ENCODE measurements at regions not wholly inside any gene's neighbourhood (a gene's known extent, or its start where the extent isn't known, plus 50 kb on each side); places are given as distances from the start of the nearest gene placed in this dataset.

DNA sequence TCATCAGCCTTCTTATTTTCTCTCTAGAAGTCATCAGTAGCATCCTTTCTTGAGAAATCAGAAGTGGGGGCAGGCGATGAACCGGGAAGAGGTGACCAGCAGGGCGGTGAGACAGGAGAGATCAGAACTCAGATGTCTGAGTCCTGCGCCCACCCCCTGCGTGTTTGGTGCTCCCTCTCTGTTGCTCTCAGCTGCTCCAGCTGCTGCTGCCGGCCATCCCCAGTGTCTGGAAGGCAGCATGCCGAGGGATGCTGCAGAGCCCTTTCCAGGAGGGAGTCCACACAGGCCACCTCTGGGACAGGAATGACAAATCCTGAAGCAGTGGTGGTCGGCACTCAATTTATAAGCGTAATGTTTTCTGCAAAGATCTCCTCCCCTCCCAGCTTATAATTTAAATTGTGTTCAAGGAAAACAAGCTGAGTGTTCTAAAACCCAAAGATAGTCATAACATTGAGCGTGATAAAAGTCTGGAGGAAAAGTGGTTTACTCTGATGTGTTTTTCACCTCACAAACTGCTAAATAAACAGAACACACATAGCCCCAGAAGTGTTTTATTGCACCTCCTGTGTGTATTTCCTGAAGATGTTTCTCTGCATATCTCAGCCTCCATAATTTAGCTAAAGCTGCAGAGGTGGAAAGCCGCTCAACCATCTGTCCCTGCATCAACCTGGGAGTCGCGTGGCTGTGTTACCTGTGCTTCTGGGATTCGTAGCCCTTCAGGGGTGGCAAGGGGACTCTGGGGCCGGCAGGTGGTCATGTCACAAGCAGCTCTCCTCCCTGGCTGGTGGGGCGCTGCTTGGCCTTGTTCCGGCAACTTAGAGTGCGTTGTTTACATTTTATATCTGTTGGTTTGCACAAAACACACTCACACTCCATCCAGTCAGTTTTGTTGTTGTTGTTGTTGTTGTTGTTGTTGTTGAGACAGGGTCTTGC, 191.2 kb downstream of the USP12 start:
- DNase-seq (ENCODE audit: low read depth): no peak
- TF ChIP-seq, protein P1, sequence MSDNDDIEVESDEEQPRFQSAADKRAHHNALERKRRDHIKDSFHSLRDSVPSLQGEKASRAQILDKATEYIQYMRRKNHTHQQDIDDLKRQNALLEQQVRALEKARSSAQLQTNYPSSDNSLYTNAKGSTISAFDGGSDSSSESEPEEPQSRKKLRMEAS (IDR thresholded peaks at IDR 0.05; ENCODE audit: low read depth, low read length): no peak
- TF ChIP-seq MYC (IDR thresholded peaks at IDR 0.05; ENCODE audit: low read depth, low read length) (no peak), POLR2A (IDR thresholded peaks at IDR 0.05; ENCODE audit: extremely low read depth, insufficient read length) (no peak)
- TF ChIP-seq, protein P2, sequence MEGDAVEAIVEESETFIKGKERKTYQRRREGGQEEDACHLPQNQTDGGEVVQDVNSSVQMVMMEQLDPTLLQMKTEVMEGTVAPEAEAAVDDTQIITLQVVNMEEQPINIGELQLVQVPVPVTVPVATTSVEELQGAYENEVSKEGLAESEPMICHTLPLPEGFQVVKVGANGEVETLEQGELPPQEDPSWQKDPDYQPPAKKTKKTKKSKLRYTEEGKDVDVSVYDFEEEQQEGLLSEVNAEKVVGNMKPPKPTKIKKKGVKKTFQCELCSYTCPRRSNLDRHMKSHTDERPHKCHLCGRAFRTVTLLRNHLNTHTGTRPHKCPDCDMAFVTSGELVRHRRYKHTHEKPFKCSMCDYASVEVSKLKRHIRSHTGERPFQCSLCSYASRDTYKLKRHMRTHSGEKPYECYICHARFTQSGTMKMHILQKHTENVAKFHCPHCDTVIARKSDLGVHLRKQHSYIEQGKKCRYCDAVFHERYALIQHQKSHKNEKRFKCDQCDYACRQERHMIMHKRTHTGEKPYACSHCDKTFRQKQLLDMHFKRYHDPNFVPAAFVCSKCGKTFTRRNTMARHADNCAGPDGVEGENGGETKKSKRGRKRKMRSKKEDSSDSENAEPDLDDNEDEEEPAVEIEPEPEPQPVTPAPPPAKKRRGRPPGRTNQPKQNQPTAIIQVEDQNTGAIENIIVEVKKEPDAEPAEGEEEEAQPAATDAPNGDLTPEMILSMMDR (IDR thresholded peaks at IDR 0.05; ENCODE audit: low read depth, low read length): no peak
- no peak overlapping the region for H3K4me3 ChIP-seq (ENCODE audit: low read depth, low read length)

DNA sequence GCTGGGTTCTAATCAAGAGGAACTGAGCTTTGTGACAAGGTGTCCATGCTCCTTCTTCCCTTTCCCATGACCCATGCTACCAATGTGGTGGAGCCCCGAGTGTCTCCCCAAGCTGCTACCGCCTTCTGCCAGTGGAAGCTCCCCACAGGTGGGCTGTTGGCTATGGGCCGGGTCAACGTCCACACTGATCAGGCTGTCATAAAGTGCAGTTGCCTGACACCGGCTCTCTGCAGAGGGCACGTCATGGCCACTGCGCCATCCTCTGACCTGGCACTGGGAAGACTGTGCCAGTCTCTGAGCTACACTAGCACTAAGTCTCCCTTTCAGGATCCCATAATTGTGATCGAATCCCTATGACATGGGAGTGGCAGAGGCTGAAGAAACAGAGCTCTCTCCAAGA, 192.3 kb downstream of the USP12 start:
- H3K4me3 ChIP-seq (ENCODE audit: low read depth, low read length): no peak overlapping the region
- peak; percentile 46 for DNase-seq (ENCODE audit: low read depth)
- TF ChIP-seq, protein P1 (IDR thresholded peaks at IDR 0.05; ENCODE audit: low read depth, low read length): no peak
- TF ChIP-seq MYC (IDR thresholded peaks at IDR 0.05; ENCODE audit: low read depth, low read length): no peak

GRCh38 chr13:26978081-26978860, 193.3 kb downstream of the USP12 start:
- no peak for DNase-seq (ENCODE audit: low read depth)
- TF ChIP-seq, protein P1 (IDR thresholded peaks at IDR 0.05; ENCODE audit: low read depth, low read length): no peak
- no peak for TF ChIP-seq MYC (IDR thresholded peaks at IDR 0.05; ENCODE audit: low read depth, low read length)
- no peak for TF ChIP-seq POLR2A (IDR thresholded peaks at IDR 0.05; ENCODE audit: extremely low read depth, insufficient read length)
- TF ChIP-seq, protein P2 (IDR thresholded peaks at IDR 0.05; ENCODE audit: low read depth, low read length): no peak
- no peak overlapping the region for H3K4me3 ChIP-seq (ENCODE audit: low read depth, low read length)

DNA sequence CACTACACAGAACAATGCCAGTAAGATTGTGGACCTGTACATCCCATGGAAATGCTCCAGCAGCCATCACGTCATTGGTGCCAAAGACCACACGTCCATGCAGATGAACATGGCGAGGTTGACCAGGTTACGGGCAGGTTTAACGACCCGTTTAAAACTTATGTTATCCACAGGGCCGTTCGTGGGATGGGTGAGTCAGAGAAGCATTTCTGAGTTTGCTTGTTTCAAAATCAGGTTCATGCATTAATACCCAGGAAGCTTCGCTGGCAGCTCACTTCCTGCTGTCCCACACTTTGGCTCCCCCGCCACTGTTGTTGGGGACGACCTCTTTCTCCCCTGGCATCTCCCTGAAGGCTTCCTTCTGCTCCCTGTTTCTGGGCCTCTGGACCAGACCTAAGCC, 194.1 kb downstream of the USP12 start:
- peak; percentile 91 for DNase-seq (ENCODE audit: low read depth)
- TF ChIP-seq POLR2A (IDR thresholded peaks at IDR 0.05; ENCODE audit: extremely low read depth, insufficient read length) (no peak), MYC (IDR thresholded peaks at IDR 0.05; ENCODE audit: low read depth, low read length) (peak; percentile 79)
- TF ChIP-seq, protein P2 (IDR thresholded peaks at IDR 0.05; ENCODE audit: low read depth, low read length): no peak
- TF ChIP-seq, protein P1 (IDR thresholded peaks at IDR 0.05; ENCODE audit: low read depth, low read length): peak; percentile 81

DNA sequence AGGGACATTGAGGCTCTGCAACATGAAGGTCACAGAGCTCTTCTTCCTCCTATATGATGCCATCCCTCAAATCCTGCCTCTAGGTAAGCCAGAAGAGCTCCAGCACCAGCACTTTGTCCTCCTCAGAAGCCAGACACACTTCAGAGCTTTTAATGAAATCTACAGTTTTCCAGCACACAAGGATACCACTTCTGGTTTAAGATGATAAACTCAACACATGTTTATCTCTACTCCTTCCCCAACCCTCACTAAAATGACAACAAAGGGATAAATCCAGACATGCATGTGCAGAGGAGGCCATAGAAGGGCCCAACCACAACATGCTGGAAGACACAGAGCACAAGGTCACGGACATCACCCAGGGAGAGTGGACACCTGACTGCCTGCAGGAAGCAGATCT, 195.3 kb downstream of the USP12 start:
- H3K4me3 ChIP-seq (ENCODE audit: low read depth, low read length): no peak overlapping the region
- TF ChIP-seq, protein P2 (IDR thresholded peaks at IDR 0.05; ENCODE audit: low read depth, low read length): no peak
- no peak for TF ChIP-seq MYC (IDR thresholded peaks at IDR 0.05; ENCODE audit: low read depth, low read length)
- TF ChIP-seq, protein P1 (IDR thresholded peaks at IDR 0.05; ENCODE audit: low read depth, low read length): no peak
- TF ChIP-seq POLR2A (IDR thresholded peaks at IDR 0.05; ENCODE audit: extremely low read depth, insufficient read length): no peak
- no peak for DNase-seq (ENCODE audit: low read depth)

More for the DNA sequence above, 194.1 kb downstream of the USP12 start:
- H3K4me3 ChIP-seq (ENCODE audit: low read depth, low read length): peak overlapping the region; percentile 10
